SKM-1 (cell line): ENCODE measurements at regions not wholly inside any gene's neighbourhood (a gene's known extent, or its start where the extent isn't known, plus 50 kb on each side); places are given as distances from the start of the nearest gene placed in this dataset.
A peak's percentile ranks its signal among the peaks of the same experiment; 100 is the strongest.
"Not testable (repeated sequence)": the region's sequence is repeated elsewhere in the genome, so short reads cannot be mapped to it uniquely, and the experiment has no call there.

Source experiments
- DNase-seq: peaks from one replicate; lab custom pipeline; 2025; ENCODE audit not compliant: unreplicated experiment; lab: John Stamatoyannopoulos, UW

DNA sequence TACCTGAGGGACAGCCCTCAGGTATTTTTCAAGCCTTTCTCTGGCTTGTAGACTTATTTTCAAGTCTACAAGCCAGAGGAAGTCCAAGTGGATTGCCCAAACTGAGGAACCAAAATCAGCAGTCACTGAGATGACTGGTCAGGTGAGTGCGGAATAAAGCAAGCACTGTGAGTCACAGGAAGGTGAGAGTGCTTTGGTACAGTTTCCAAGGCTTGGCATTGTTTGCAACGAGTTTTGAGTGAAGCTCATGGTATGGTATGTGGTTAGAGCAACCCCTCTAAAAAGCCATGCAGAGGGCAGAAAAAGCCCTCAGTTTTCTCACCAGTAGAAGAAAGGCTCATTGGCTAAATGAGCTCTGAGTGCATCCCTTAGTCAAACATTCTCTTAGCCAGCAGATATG, 112.8 kb upstream of the EOLA2 start:
- no peak for DNase-seq

DNA sequence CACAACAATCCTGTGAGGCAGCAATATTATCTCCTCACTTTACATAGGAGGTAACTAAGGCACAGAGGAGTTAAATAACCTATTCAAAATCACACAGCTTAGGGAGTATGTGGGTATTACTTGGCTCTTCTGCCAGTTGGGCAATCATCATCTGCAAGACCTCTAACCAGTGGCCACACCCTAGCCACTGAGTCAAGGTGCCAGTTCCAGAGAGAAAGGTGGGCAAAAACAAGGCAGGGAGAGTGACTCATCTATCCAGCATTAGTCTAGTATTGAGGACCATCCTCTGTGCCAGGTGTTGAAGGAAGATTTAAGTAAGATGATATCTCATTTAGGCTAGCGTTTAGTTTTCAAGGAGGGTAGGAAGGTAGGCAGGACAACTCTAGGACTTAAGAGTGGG, 113.9 kb upstream of the EOLA2 start:
- no peak for DNase-seq

DNA sequence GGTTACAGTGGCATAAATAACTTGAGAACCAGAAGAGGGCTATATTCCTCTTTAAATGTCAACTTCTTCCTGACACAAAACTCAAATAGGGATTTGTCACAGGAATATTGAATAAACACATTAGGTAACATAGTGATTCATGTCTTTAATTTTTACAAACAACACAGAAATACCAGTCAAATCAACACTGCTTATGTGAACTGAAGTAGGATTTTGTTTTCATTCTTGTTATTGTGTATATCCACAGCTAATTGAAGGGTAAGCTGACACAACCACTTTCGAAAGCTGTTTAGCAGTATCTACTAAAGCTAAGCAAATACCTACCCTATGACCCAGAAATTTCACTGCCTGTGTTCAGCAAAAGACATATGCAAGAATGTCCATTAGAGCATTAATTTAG, 120.4 kb upstream of the EOLA2 start:
- DNase-seq: no peak

DNA sequence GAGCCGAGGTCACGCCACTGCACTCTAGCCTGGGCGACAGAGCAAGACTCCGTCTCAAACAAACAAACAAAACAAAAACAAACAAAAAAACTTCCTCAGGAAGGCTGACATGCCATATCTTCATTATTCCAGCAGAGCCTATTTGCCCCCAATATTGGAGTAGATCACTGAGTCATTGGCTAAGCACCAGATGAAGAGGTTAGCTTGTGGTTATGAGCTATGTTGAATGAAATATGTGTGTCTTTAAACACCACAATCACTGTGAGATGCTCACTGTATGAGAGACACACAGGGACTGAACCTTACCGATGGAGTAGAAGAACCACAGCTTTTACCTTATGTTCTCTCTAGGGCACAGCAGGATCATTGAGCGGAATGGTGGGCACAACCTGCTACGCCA, 122.1 kb upstream of the EOLA2 start:
- no peak for DNase-seq

DNA sequence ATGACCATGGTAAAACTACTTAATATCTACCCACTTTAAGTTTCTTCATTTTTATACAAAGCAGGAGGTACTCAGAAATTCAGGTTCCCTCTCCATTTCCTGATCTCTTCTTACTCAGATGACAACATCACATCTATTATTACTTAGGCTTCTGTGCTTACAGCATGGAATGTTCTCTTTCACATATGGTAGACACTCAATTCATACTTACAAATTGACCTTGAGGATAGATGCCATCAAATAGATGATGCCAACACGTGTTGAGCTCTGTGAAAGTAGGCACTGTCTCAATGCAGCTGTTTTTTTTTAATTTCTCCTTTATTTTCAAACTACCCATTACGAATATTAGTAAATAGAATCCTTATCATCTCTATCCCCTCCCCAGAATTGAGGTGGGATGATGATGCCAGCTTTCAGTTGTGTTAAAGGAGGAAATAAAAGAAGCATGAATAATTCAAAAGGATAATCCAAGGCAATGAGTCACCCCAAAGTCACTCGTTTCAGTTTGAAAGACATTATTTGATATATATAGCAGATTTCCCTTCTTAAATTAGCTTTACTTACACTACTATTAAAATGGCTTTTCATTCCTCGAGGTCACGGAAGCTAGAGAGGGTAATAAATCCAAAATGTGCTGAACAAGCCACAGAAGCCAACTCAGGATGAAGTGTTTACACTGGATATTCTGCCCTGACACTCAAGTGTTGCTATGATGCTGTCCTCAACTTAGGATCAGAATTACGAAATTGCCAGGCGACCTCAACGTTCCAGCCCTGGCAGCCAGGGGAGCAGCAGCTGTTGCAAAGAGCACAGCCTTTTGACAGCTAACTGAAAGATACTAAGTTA, 124.2 kb upstream of the EOLA2 start:
- no peak for DNase-seq

DNA sequence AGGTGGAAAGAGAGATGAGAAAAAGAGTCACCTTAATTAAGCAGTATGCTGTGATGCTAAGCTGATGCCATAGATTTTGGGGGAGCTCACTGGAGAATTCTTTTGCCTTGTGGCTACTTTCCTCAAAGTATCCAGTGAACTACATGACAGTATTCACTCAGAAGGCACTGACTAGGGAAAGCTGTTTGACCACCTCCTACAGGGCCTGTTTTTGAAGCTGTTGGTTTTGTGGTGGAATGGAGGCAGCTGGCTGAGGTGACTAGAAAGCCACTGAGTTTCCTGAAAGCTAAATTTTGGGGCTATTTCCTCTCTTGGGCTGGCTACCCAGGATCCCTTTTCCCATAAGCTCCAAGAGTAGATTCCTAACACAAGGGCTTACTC, 124.8 kb upstream of the EOLA2 start:
- DNase-seq: no peak

DNA sequence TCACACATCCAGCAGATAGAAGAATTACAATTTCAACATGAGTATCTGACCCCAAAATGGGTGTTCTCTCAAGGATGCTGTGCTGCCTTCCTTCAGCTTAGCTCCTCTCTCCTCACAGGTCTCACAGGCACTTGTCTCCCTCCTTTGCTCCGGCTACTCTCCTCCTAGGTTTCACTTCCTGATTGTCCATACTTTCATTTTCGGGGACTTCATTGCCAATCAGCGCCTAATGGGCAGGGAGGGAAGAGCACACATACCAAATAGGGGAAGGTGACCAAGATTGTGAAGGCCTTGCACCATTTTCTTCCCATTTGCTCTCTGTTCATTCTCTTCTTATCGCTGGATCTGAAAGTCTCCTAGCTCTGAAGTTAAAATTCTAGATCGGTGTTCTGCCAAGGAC, 125.4 kb upstream of the EOLA2 start:
- peak; percentile 9 for DNase-seq

DNA sequence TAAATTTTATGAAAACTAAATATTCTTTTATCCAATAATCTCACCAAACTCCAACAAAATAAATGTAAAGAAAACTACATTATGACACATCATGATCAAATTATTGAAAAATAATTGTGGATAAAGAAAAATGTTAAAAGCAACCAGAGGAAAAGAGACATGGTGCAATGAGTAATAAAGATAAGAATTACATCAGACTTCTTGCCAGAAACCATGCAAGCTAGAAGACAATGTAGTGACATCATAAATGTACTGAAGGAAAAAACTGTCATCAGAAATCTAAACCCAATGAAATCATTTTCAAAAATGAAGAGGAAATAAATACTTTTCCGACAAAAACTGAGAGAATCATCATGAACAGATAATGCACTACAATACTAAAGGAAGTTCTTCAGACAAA, 135.9 kb upstream of the EOLA2 start:
- DNase-seq: no peak

DNA sequence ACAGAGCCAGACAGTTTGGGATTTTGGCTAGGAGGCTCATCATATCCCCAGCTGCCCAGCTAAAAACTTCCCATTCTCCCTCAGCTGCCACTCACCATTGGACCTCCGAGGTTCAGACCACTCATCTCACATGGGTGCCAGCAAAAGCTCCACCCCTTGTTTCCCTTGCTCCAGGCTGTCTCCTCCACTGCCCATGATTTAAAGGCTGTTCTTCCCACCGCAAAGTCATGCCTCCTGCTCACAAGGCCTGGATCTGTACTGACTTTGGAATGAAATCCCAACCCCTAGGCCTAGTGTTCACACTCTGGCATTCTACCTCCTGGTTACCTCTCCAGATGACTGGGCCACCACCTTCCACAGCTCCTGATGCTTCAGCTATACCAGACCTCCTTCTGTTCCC, 142.2 kb upstream of the EOLA2 start:
- no peak for DNase-seq

DNA sequence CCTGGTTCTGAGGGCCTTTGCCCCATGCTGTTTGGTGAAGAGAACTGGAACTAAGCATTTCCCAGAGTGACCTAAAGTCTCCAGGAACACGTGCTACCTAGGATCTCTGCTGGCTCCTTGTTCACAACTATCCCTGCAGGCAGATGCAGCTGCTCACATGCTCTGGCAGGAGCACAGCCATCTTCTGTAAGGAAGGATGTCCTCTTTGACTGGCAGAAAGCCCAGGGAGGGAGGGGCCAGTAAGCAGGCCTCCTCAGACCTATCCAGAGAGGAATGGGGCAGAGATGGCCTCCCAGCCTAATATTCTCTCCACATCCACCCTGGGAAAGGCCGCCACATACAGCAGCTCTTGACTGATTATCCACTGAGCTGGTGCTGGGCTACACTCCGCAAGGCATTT, 142.8 kb upstream of the EOLA2 start:
- no peak for DNase-seq

DNA sequence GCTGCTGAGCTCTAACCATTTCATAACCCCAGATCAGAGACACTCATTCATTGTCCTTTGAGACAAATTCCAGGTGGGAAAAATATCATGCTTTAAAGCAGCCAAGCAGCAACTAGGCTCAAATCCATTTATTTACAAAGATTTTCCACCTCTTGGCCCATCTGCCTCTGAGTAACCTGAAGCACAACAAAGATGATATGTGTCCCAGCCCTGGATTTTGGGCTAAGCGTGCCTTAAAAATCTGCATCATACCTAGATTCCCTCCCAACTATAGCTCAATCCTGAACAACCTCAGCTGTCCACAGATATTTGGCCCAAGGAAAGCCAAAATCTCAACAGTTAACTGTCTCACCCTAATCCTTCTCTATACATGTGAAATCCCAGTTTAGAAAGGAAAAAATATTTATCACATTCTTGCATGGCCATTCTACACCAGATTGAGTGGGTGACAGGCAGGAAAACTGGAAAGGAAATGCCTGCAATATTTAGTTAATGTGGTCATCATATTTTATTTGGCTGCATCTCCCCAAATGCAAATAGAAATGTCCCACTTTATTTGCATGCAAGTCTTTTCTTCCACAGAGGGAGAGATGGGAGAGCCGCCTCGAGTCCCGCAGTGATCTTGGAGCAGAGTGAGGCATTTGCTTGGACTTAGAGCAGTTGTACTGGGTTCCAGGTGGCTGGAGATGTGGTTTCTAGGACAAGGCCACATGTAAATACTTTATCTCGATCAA, 146.4 kb upstream of the EOLA2 start:
- no peak for DNase-seq

DNA sequence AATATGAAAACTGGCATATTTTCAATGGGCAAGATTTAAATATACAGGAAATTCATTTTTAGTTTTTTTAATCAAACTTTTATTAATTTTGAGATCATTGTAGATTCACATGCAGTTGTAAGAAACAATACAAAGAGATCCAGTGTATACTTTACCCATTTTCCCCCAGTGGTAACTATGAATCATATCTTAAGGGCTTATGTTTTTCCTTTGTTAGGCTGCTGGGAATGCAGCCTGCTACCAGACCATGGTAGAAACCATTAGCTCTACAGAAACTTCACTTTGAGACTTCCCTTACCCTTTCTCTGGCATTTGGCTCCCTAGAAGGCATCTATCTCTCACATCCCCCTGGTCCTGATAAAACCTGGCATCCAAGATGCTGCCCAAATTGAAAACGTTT, 147.6 kb upstream of the EOLA2 start:
- DNase-seq: no peak

DNA sequence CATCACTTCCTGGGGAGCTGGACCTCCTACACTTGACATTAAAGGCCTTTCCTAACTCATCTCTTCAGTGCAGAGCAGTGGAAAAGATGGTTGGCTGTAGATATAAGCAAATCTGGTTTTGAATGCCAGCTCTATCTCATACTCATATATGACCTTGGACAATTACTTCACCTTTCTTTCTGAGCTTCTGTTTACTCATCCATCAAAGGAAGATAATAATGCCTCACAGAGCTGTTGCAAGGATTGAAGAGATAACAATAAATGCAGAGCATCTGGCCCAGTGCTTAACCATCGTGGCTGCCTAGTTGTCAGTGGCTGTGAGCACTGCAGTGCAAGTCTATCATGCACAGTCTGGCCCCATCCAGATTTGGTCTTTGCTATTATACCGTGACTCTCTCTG, 148.1 kb upstream of the EOLA2 start:
- no peak for DNase-seq

DNA sequence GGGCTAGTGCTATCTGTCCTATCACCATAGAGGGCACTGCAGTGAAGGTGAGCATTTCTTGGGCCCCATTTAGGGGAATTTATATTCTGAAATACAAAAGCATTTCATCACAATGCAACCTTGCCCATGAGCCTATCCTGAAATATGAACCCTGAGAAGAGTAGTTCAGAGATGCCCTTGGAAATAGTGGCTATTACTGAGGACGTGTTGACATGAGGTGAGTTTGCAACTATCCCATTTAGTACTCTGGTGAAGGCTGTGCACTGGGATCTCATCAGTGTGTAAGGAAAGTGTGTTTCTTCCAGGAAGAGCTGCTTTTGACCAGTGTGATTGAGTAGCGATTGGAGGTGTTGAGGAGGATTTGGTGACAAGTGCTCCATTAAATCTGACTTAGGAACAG, 149.3 kb upstream of the EOLA2 start:
- no peak for DNase-seq

DNA sequence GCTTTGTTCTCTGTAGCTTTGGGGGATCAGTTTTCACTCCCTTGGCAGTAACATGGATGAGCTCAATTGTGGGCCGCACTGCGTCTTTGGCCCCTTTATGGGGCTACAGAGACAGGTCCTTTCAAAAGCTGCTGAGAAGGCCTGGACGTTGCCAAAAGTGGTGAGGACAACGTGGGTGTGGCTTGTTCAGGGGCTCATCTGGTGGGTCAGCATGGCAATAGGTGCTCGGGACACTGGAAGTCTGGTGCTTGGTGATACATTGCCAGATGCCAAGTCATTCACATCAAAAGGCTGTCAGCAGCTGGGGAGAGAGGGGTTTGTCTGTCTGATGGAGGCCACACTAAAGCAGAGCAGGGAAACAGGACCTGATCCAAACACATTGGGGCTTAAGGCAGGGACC, 149.8 kb upstream of the EOLA2 start:
- DNase-seq: no peak

DNA sequence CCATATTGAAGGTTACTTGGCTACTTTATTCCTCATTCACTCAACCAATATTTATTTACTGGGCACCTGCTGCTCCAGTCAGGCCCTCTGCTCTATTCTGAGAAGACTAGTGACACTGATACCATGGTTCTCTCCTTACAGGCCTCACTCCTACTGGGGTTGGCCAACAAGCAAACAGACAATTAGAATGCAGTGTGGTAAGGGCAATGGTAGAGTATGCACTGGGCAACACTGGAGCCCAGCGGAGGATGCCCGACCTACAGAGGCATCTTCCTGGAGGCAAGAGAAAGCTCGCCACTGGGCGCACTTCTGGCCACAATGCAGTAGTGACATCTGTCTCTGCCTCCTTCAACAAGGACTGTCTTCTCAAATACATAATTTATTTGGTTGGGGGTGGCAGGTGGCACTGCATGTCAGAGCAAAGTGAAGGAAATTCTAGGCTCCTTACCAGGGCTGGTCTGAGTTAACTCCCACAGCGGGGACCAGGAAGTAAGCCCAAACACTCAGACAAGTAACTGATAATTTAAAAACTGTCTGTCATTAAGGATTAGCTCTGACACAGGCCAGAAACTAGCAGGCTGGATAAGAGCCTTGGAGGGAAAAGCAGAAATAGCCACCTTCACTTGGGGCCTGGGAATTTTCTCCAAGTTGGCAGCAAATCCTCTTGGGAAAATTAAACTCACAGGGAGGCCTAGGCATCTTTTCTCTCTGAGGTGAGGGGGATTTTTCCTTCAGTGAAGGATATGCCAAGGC, 150.7 kb upstream of the EOLA2 start:
- DNase-seq: no peak

DNA sequence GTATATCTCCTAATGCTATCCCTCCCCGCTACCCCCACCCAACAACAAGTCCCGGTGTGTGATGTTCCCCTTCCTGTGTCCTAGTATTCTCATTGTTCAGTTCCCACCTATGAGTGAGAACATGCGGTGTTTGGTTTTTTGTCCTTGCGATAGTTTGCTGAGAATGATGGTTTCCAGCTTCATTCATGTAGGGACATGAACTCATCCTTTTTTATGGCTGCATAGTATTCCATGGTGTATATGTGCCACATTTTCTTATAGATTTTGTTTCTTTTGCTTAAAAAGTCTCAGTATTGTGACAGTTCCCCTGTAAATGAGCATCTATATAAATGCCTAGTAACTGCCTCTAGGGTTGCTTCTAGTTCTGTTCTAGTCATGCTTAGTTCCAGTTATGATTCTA, 153.0 kb upstream of the EOLA2 start:
- not testable (repeated sequence) for DNase-seq

DNA sequence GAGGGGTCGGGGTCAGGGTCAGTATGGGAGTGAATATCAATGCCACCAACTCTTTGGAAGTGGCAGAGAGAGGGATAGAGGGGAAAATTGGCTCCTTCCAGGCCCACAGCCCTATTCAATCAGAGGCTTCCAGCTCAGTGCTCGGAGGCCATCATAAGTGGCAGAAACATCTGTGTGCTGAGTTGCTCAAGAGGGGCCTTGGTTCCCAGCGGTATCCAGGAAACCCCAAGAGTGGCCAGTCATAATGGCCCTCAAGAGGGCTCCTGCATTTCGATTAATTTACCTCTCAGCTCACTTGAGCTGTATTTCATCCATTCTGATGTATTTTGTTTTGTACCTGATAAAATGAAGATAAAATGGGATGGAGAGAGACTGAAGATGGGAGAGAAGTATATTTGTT, 154.3 kb upstream of the EOLA2 start:
- no peak for DNase-seq

DNA sequence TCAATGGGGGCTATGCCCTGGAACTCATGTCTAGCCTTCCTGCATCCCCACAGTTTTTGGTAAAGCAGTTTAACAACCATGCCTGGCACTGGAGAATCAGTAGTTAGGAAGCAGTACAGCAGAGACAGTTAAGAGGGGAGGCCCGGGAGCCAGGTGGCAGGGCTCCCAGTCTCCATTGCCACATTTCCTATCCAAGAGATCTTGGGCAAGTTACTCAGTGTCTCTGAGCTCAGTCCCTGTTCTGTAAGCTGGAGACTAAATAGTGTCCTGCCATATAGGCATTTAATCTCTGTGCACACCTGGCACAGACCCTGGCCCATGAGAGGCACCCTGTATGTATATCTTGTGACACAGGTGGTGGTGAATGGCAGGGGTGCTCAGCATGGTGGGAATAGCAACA, 156.1 kb upstream of the EOLA2 start:
- DNase-seq: no peak

DNA sequence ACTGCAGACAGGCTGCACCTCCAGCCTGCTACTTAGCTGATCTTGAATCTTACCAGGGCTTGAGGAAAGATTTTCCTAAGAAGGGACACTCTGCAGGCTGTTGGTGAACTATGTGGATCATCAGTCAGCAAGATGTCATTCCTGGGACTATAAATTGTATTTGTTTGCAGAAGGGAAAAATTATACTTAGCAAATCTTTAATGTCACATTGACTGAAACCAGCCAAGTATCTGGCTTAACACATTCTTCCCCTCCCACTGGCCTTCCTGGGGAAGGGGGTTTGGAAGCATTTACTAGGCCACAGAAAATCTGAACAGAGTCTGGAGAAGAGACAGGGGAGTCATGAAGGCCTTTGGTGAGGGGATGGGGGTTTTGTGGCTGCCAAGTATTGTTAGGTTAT, 156.7 kb upstream of the EOLA2 start:
- DNase-seq: no peak

DNA sequence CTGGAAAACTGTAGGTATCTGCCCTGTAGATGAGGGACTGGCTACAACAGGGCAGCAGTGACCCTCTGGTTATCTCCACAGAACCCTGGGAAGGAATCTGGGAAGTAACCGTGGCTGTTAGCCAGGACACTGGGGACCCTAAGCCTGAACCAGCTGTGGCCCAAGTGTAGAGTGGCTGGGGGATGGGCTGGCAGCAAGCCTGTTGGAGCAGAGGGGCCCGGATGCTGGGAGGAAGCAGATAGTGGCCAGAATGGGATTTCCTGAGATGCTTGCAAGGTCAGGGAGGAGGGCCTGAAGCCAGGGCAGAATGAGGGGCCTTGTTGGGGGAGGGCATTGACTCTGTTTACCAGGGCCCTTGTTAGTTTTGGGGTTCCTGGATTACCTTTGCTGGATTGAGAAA, 161.0 kb upstream of the EOLA2 start:
- no peak for DNase-seq

DNA sequence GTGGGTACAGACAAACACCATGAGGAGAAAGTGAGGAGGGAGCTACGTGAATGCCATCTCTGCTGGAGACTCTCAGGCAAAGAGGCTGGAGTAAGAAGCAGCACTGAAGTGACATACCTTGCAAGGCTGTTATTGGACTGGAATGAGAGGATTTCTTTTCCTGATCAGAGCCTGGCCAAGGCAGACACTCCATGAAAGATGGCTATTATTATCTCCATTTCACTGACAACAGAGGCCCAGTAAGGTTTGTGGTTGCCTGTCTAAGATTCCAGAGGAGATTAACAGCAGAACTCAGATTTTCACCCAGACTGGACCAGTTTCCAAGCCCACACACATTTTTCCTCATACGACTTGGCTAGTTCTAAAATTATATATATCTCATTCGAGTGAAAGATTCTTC, 162.0 kb upstream of the EOLA2 start:
- no peak for DNase-seq
